PC-9 (cell line): ENCODE measurements at regions not wholly inside any gene's neighbourhood (a gene's known extent, or its start where the extent isn't known, plus 50 kb on each side); places are given as distances from the start of the nearest gene placed in this dataset.

Experiments
- CTCF ChIP-seq: fragments of 200-600 bp; sonication (generic); conservative IDR thresholded peaks from 2 replicates; pipeline ENCODE4 v1.6.1; 2017; ENCODE audit warnings: mixed run types, antibody characterized with exemption, mild to moderate bottlenecking, moderate library complexity
- EZH2 ChIP-seq: fragments of 200-600 bp; sonication (generic); IDR thresholded peaks from 2 replicates; pipeline ENCODE4 v1.8.0; 2017; ENCODE audit warnings: antibody characterized with exemption, low read depth

GRCh38 chr20:21019814-21020658, 86.1 kb downstream of the LINC00237 start:
- TF ChIP-seq CTCF = no peak
- no peak for TF ChIP-seq EZH2
